CD8-positive, alpha-beta memory T cell (primary cell): ENCODE measurements at regions not wholly inside any gene's neighbourhood (a gene's known extent, or its start where the extent isn't known, plus 50 kb on each side); places are given as distances from the start of the nearest gene placed in this dataset.

Experiments
- CTCF ChIA-PET: fragments of 350-600 bp; sonication (Branson Sonifier 250); formaldehyde crosslinking; loops from one replicate; lab custom pipeline; 2021; ENCODE audit warnings: antibody characterized with exemption; lab: Charles Lee
- POLR2A ChIA-PET: fragments of 350-600 bp; sonication (Branson Sonifier 250); formaldehyde crosslinking; loops from one replicate; lab custom pipeline; 2021; ENCODE audit warnings: antibody characterized with exemption; lab: Charles Lee
- DNase-seq, 5 donors: peaks; one replicate each; pipeline versions ENCODE4 v3.0.0 to v3.0.0-alpha.2; 2020 to 2022; ENCODE audit warnings: mixed read lengths in 1 of 5
- H3K27ac ChIP-seq: one replicate; pipeline ENCODE4 v1.7.0; 2013; ENCODE audit warnings: low read depth, mild to moderate bottlenecking, low read length, moderate library complexity
- H3K27me3 ChIP-seq: 2 replicates; pipeline ENCODE4 v1.7.0; 2013; ENCODE audit warnings: low read length, mild to moderate bottlenecking; ENCODE audit not compliant: insufficient read depth, poor library complexity, severe bottlenecking
- H3K36me3 ChIP-seq: 2 replicates; pipeline ENCODE4 v1.7.0; 2013; ENCODE audit warnings: mild to moderate bottlenecking, low read length, moderate library complexity; ENCODE audit not compliant: insufficient read depth
- H3K4me1 ChIP-seq: 2 replicates; pipeline ENCODE4 v1.7.0; 2013; ENCODE audit warnings: mild to moderate bottlenecking, low read length, moderate library complexity; ENCODE audit not compliant: insufficient read depth
- H3K4me3 ChIP-seq: 2 replicates; pipeline ENCODE4 v1.7.0; 2013; ENCODE audit warnings: mild to moderate bottlenecking, low read length
- H3K9me3 ChIP-seq: 2 replicates; pipeline ENCODE4 v1.7.0; 2013; ENCODE audit warnings: mild to moderate bottlenecking, low read length
- H3K27ac Mint-ChIP-seq, 8 donors: one replicate each; pipeline ENCODE4 v1.8.0; 2020 to 2021; ENCODE audit warnings: mixed read lengths in 8 of 8, mild to moderate bottlenecking in 6 of 8, inconsistent platforms in 3 of 8, moderate library complexity in 3 of 8
- H3K27me3 Mint-ChIP-seq, 2 donors: one replicate each; pipeline ENCODE4 v1.8.0; 2020 to 2021; ENCODE audit warnings: mixed read lengths in 2 of 2, mild to moderate bottlenecking in 1 of 2, moderate library complexity in 1 of 2
- H3K36me3 Mint-ChIP-seq, 3 donors: one replicate each; pipeline ENCODE4 v1.8.0; 2020 to 2021; ENCODE audit warnings: mixed read lengths in 3 of 3, inconsistent platforms in 1 of 3, mild to moderate bottlenecking in 1 of 3
- H3K4me1 Mint-ChIP-seq, 3 donors: one replicate each; pipeline ENCODE4 v1.8.0; 2020 to 2021; ENCODE audit warnings: mixed read lengths in 3 of 3, inconsistent platforms in 1 of 3, mild to moderate bottlenecking in 1 of 3
- H3K4me3 Mint-ChIP-seq, 7 donors: one replicate each; pipeline ENCODE4 v1.8.0; 2020 to 2021; ENCODE audit warnings: mixed read lengths in 7 of 7, mild to moderate bottlenecking in 6 of 7, moderate library complexity in 4 of 7, inconsistent platforms in 2 of 7
- H3K9me3 Mint-ChIP-seq, 5 donors: one replicate each; pipeline ENCODE4 v1.8.0; 2020 to 2022; ENCODE audit warnings: mixed read lengths in 5 of 5, mild to moderate bottlenecking in 3 of 5, moderate library complexity in 2 of 5, inconsistent platforms in 1 of 5

- no peaks in the 10 kb centered on the region for H3K27me3 Mint-ChIP-seq
- H3K36me3 Mint-ChIP-seq = no peaks in the 10 kb centered on the region
- POLR2A ChIA-PET = interaction anchor here (0.5 to 0.7 kb wide), 3 partner anchors 9 to 41 kb away, joined by 3 to 4 read pairs (median 3); no protein-coding TSS in a partner anchor
- peaks cover 34% of the 10 kb centered on the region for H3K4me1 ChIP-seq
- H3K27ac ChIP-seq = no peak overlapping the region
- no peaks in the 10 kb centered on the region for H3K9me3 ChIP-seq
- H3K27ac Mint-ChIP-seq = peak overlapping the region; percentile 68 to 95 (median 86)
- H3K4me1 Mint-ChIP-seq = peaks cover 31 to 71% (median 45%) of the 10 kb centered on the region in 3 donors
- peaks cover 0 to 2% (median 0%) of the 10 kb centered on the region in 5 donors for H3K9me3 Mint-ChIP-seq
- CTCF ChIA-PET = interaction anchor here (1.3 kb wide), 1 partner anchor 12 kb away, joined by 3 read pairs; no protein-coding TSS in a partner anchor
- no peak overlapping the region for H3K4me3 ChIP-seq
- no peaks in the 10 kb centered on the region for H3K27me3 ChIP-seq
- H3K4me3 Mint-ChIP-seq = peak overlapping the region in 6 of 7 donors; percentile 19 to 65 (median 50)
- peak in 2 of 5 donors; percentile 40 to 66 for DNase-seq
- H3K36me3 ChIP-seq = no peaks in the 10 kb centered on the region
These were observed 301.1 kb upstream of the PTGER4 start for GRCh38 chr5:40378396-40379177.

GRCh38 chr5:40376566-40376965 is 303.1 kb upstream of the PTGER4 start:
- Histone ChIP-seq H3K36me3 (no peaks in the 10 kb centered on the region), H3K27me3 (no peaks in the 10 kb centered on the region), H3K9me3 (no peaks in the 10 kb centered on the region), H3K27ac (no peak overlapping the region), H3K4me1 (peaks cover 23% of the 10 kb centered on the region), H3K4me3 (no peak overlapping the region)
- no peak for DNase-seq
- no peaks in the 10 kb centered on the region for H3K27me3 Mint-ChIP-seq
- POLR2A ChIA-PET = no interaction called here
- peaks cover 22 to 51% (median 25%) of the 10 kb centered on the region in 3 donors for H3K4me1 Mint-ChIP-seq
- peaks cover 0 to 2% (median 0%) of the 10 kb centered on the region in 5 donors for H3K9me3 Mint-ChIP-seq
- CTCF ChIA-PET = no interaction called here
- H3K4me3 Mint-ChIP-seq = peak overlapping the region in 1 of 7 donors; percentile 13
- no peaks in the 10 kb centered on the region for H3K36me3 Mint-ChIP-seq
- peak overlapping the region in 2 of 8 donors; percentile 15 to 32 for H3K27ac Mint-ChIP-seq

GRCh38 chr5:40374853-40375252 is 304.9 kb upstream of the PTGER4 start:
- no peaks in the 10 kb centered on the region for H3K9me3 ChIP-seq
- Mint-ChIP-seq H3K4me1 (peaks cover 21 to 34% (median 23%) of the 10 kb centered on the region in 3 donors), H3K9me3 (peaks cover 0 to 3% (median 0%) of the 10 kb centered on the region in 5 donors), H3K27ac (no peak overlapping the region), H3K27me3 (no peaks in the 10 kb centered on the region), H3K4me3 (no peak overlapping the region), H3K36me3 (peaks cover 0 to 7% (median 3%) of the 10 kb centered on the region in 3 donors)
- H3K4me1 ChIP-seq = peaks cover 23% of the 10 kb centered on the region
- H3K27me3 ChIP-seq = no peaks in the 10 kb centered on the region
- H3K4me3 ChIP-seq = no peak overlapping the region
- DNase-seq = no peak
- POLR2A ChIA-PET = interaction anchor here (0.7 kb wide), 1 partner anchor 1439 kb away, joined by 13 read pairs; no protein-coding TSS in a partner anchor
- no peak overlapping the region for H3K27ac ChIP-seq
- no peaks in the 10 kb centered on the region for H3K36me3 ChIP-seq
- CTCF ChIA-PET = interaction anchor here (1.2 kb wide), 1 partner anchor 306 kb away, joined by 3 read pairs; no protein-coding TSS in a partner anchor

- peaks cover 0 to 15% (median 5%) of the 10 kb centered on the region in 3 donors for H3K36me3 Mint-ChIP-seq
- H3K27me3 Mint-ChIP-seq = no peaks in the 10 kb centered on the region
- Histone ChIP-seq H3K27me3 (no peaks in the 10 kb centered on the region), H3K4me3 (no peak overlapping the region), H3K27ac (no peak overlapping the region), H3K36me3 (no peaks in the 10 kb centered on the region), H3K4me1 (no peaks in the 10 kb centered on the region), H3K9me3 (no peaks in the 10 kb centered on the region)
- POLR2A ChIA-PET = no interaction called here
- no peak for DNase-seq
- H3K4me3 Mint-ChIP-seq = no peak overlapping the region
- H3K9me3 Mint-ChIP-seq = peaks cover 0 to 6% (median 2%) of the 10 kb centered on the region in 5 donors
- no peak overlapping the region for H3K27ac Mint-ChIP-seq
- H3K4me1 Mint-ChIP-seq = peaks cover 8 to 16% (median 12%) of the 10 kb centered on the region in 3 donors
- CTCF ChIA-PET = no interaction called here
These were observed 311.5 kb upstream of the PTGER4 start for GRCh38 chr5:40368200-40368599.

- CTCF ChIA-PET = interaction anchor here (1.1 to 1.9 kb wide), 4 partner anchors 12 to 318 kb away, joined by 3 to 9 read pairs (median 5); partner anchors contain the start of gene PTGER4
These were observed 312.5 kb upstream of the PTGER4 start for GRCh38 chr5:40367255-40367654.

GRCh38 chr5:40365342-40366330 is 314.1 kb upstream of the PTGER4 start:
- peak overlapping the region in 3 of 8 donors; percentile 3 to 29 (median 24) for H3K27ac Mint-ChIP-seq

More at GRCh38 chr5:40367255-40367654, 312.5 kb upstream of the PTGER4 start:
- POLR2A ChIA-PET = no interaction called here
- H3K36me3 Mint-ChIP-seq = peaks cover 0 to 20% (median 5%) of the 10 kb centered on the region in 3 donors
- H3K27me3 Mint-ChIP-seq = no peaks in the 10 kb centered on the region
- no peaks in the 10 kb centered on the region for H3K4me1 ChIP-seq
- H3K27ac ChIP-seq = no peak overlapping the region
- H3K9me3 Mint-ChIP-seq = peaks cover 0 to 7% (median 3%) of the 10 kb centered on the region in 5 donors
- DNase-seq = peak in 2 of 5 donors; percentile 37 to 44
- no peaks in the 10 kb centered on the region for H3K9me3 ChIP-seq
- H3K27ac Mint-ChIP-seq = peak overlapping the region in 3 of 8 donors; percentile 1 to 64 (median 33)
- no peak overlapping the region for H3K4me3 ChIP-seq
- no peaks in the 10 kb centered on the region for H3K36me3 ChIP-seq
- no peaks in the 10 kb centered on the region for H3K27me3 ChIP-seq
- H3K4me3 Mint-ChIP-seq = no peak overlapping the region
- peaks cover 11 to 20% (median 12%) of the 10 kb centered on the region in 3 donors for H3K4me1 Mint-ChIP-seq

GRCh38 chr5:40364441-40364840 is 315.3 kb upstream of the PTGER4 start:
- Histone ChIP-seq H3K9me3 (no peaks in the 10 kb centered on the region), H3K4me3 (no peak overlapping the region), H3K4me1 (peaks cover 6% of the 10 kb centered on the region), H3K27ac (no peak overlapping the region), H3K27me3 (no peaks in the 10 kb centered on the region), H3K36me3 (no peaks in the 10 kb centered on the region)
- Mint-ChIP-seq H3K4me1 (peaks cover 32 to 47% (median 32%) of the 10 kb centered on the region in 3 donors), H3K27me3 (no peaks in the 10 kb centered on the region), H3K27ac (peak overlapping the region in 2 of 8 donors; percentile 19 to 39), H3K4me3 (no peak overlapping the region), H3K36me3 (peaks cover 0 to 13% (median 2%) of the 10 kb centered on the region in 3 donors), H3K9me3 (peaks cover 0 to 7% (median 3%) of the 10 kb centered on the region in 5 donors)
- ChIA-PET CTCF (no interaction called here), POLR2A (no interaction called here)
- DNase-seq = no peak

More at GRCh38 chr5:40365342-40366330, 314.1 kb upstream of the PTGER4 start:
- no peaks in the 10 kb centered on the region for H3K36me3 ChIP-seq
- DNase-seq = no peak
- no peaks in the 10 kb centered on the region for H3K4me1 ChIP-seq
- no peaks in the 10 kb centered on the region for H3K9me3 ChIP-seq
- ChIA-PET CTCF (interaction anchor here (1.6 to 1.9 kb wide), 3 partner anchors 45 to 320 kb away, joined by 3 to 9 read pairs (median 4); no protein-coding TSS in a partner anchor), POLR2A (no interaction called here)
- Mint-ChIP-seq H3K36me3 (peaks cover 0 to 15% (median 2%) of the 10 kb centered on the region in 3 donors), H3K27me3 (no peaks in the 10 kb centered on the region), H3K4me3 (no peak overlapping the region), H3K4me1 (peaks cover 20 to 35% (median 21%) of the 10 kb centered on the region in 3 donors), H3K9me3 (peaks cover 0 to 7% (median 3%) of the 10 kb centered on the region in 5 donors)
- no peak overlapping the region for H3K4me3 ChIP-seq
- H3K27ac ChIP-seq = no peak overlapping the region
- H3K27me3 ChIP-seq = no peaks in the 10 kb centered on the region
